ENCODE measurements at regions not wholly inside any gene's neighbourhood (a gene's known extent, or its start where the extent isn't known, plus 50 kb on each side); places are given as distances from the start of the nearest gene placed in this dataset.
"Not testable (repeated sequence)": the region's sequence is repeated elsewhere in the genome, so short reads cannot be mapped to it uniquely, and the experiment has no call there.

DNA sequence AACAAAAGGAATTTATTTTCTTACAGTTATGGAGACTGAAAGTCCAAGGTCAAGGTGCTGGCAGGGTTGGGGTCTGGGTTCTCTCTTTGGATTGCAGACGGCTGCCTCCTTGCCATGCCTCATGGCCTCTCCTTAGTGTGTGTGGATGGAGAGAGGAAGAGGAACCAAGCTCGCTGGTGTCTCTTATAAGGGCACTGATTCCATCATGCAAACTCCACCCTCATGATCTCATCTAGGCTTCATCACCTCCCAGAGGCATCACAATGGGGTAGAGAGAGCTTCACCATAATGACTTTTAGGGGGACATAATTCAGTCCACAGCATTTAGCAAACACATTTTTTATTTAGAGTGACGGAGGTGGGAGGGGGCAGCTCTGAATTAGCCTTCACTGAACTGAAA is 104.9 kb upstream of the ABCC4 start:
- Histone ChIP-seq H3K27me3 (no peaks in the 10 kb centered on the region), H3K4me3 (no peak overlapping the region), H3K27ac (no peak overlapping the region), H3K9me3 (no peaks in the 10 kb centered on the region), H3K4me1 (peaks cover 0 to 8% of the 10 kb centered on the region in 2 donors), H3K36me3 (no peaks in the 10 kb centered on the region)
- DNase-seq (ENCODE audit: low spot score) = no peak
- TF ChIP-seq, protein P1, sequence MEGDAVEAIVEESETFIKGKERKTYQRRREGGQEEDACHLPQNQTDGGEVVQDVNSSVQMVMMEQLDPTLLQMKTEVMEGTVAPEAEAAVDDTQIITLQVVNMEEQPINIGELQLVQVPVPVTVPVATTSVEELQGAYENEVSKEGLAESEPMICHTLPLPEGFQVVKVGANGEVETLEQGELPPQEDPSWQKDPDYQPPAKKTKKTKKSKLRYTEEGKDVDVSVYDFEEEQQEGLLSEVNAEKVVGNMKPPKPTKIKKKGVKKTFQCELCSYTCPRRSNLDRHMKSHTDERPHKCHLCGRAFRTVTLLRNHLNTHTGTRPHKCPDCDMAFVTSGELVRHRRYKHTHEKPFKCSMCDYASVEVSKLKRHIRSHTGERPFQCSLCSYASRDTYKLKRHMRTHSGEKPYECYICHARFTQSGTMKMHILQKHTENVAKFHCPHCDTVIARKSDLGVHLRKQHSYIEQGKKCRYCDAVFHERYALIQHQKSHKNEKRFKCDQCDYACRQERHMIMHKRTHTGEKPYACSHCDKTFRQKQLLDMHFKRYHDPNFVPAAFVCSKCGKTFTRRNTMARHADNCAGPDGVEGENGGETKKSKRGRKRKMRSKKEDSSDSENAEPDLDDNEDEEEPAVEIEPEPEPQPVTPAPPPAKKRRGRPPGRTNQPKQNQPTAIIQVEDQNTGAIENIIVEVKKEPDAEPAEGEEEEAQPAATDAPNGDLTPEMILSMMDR (IDR thresholded peaks at IDR 0.05) = no peak

DNA sequence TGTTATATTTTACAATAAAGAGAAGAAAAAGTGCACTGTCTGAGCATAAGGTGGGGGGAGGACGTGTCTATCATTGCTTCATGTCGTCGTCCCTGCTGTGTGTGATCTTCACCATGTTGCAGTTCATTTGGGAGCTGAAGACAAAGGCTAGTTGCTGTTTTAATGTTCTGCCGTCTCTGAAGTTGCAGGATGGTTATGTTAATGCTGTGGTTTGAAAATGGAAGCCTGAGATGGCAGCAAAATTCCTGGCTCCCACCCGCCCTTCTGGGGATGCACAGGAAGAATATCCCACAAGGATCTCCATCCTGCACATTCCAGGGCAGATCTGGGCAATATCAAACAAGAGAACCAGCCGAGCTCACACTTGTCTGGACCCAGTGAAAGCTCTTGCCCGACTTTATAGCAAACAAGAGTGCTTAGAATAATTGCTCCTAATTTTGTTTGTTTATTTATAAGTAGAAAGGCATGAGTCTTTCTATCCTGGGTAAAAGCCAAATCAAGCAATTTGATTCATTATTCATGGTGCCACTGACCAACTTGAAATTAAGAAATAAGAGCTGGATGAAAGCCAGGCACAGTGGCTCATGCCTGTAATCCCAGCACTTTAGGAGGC is 110.3 kb upstream of the ABCC4 start:
- Histone ChIP-seq H3K4me1 (no peaks in the 10 kb centered on the region), H3K36me3 (no peaks in the 10 kb centered on the region), H3K9me3 (no peaks in the 10 kb centered on the region), H3K27me3 (no peaks in the 10 kb centered on the region), H3K4me3 (no peak overlapping the region), H3K27ac (no peak overlapping the region)
- no peak for DNase-seq (ENCODE audit: low spot score)
- TF ChIP-seq, protein P1 (IDR thresholded peaks at IDR 0.05) = no peak

DNA sequence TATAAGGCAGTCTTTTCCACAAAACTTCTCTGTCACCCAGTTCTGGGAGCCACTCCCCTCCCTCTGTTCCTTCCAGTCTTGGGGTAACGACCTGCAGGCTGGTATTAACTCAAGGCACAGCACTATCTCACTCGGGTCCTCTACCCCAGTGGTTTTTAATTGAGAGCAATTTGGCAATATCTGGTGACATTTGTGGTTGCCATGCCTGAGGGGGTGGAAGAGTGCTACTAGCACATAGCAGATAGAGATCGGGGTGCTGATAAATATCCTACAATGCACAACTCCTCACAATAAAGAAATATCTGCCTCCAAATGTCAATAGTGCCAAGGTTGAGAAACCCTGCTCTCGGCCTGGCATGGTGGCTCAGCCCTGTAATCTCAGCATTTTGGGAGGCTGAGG is 117.7 kb upstream of the ABCC4 start:
- H3K4me1 ChIP-seq = no peaks in the 10 kb centered on the region
- H3K9me3 ChIP-seq = no peaks in the 10 kb centered on the region
- H3K4me3 ChIP-seq = no peak overlapping the region
- no peaks in the 10 kb centered on the region for H3K36me3 ChIP-seq
- DNase-seq (ENCODE audit: low spot score) = no peak
- TF ChIP-seq, protein P1 (IDR thresholded peaks at IDR 0.05) = no peak
- no peaks in the 10 kb centered on the region for H3K27me3 ChIP-seq
- H3K27ac ChIP-seq = no peak overlapping the region

DNA sequence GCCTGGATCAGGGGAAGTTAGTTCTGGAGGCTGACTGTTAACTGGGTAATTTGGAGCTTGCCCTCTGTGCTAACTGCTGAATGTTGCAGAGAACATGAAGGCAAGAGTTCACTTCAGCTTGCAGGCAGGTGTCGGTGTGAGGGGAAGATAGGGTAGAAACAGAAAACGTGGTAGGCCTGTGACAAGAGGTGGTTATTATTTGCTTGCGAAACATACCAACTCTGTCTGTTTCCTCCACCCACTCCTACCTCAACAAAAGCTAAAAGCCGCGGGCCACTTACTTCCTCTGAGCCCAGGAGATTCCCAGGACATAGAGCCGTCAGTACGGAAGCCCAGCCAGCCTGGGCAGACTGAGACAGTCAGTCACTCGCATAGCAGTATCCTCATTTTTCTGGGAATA is 119.2 kb upstream of the ABCC4 start:
- H3K4me3 ChIP-seq = no peak overlapping the region
- no peaks in the 10 kb centered on the region for H3K9me3 ChIP-seq
- H3K36me3 ChIP-seq = no peaks in the 10 kb centered on the region
- no peaks in the 10 kb centered on the region for H3K27me3 ChIP-seq
- H3K27ac ChIP-seq = no peak overlapping the region
- no peak for DNase-seq (ENCODE audit: low spot score)
- no peaks in the 10 kb centered on the region for H3K4me1 ChIP-seq
- TF ChIP-seq, protein P1 (IDR thresholded peaks at IDR 0.05) = no peak

DNA sequence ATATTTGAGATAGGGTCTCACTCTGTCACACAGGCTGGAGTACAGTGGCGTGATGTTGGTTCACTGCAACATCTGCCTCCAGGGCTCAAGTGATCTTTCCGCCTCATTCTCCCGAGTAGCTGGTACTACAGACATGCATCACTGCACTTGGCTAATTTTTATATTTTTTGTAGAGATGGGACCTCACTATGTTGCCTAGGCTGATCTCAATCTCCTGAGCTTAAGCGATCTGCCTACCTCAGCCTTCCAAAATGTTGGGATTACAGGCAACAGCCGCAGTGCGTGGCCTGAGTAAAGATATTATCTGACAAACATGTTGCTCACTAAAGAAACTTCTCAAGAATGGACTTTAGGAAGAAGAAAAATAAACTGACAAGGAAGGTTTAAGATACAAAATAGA is 125.4 kb upstream of the ABCC4 start:
- DNase-seq (ENCODE audit: low spot score) = no peak
- no peak overlapping the region for H3K4me3 ChIP-seq
- H3K27me3 ChIP-seq = no peaks in the 10 kb centered on the region
- no peak overlapping the region for H3K27ac ChIP-seq
- H3K9me3 ChIP-seq = no peaks in the 10 kb centered on the region
- no peaks in the 10 kb centered on the region for H3K36me3 ChIP-seq
- H3K4me1 ChIP-seq = no peaks in the 10 kb centered on the region
- TF ChIP-seq, protein P1 (IDR thresholded peaks at IDR 0.05) = no peak

DNA sequence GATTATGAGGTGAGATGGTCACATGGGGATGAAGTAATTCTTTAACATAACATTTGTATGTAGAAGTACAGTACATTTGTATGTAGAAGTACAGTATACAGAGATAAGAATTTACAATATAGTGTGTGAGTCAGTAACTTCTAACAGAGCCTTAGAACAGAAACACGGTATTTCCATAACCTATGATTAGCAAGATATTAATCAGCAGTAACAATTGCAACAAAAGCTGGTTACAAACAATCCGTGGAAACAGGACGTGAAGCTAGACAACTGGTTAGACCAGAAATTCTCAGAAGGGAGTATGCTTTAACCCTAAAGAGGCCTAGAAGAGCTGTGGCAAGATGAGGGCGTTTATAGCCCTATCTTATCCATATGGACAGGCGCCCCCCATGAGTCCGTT is 122.0 kb upstream of the CLDN10 start:
- not testable (repeated sequence) for H3K27ac ChIP-seq

More for the DNA sequence above, 122.0 kb upstream of the CLDN10 start:
- H3K4me3 ChIP-seq; H3K27me3 ChIP-seq; H3K9me3 ChIP-seq; H3K4me1 ChIP-seq; DNase-seq (ENCODE audit: low spot score); H3K36me3 ChIP-seq: not testable (repeated sequence)

All from right atrium auricular region (tissue), 2 donors.